Stimulated activated CD8-positive, alpha-beta memory T cell treated with anti-CD3 and anti-CD28 coated beads, Interleukin-15, amount 100 ng/mL, for 24 hours (primary cell): ENCODE measurements at regions not wholly inside any gene's neighbourhood (a gene's known extent, or its start where the extent isn't known, plus 50 kb on each side); places are given as distances from the start of the nearest gene placed in this dataset.
"Not testable (repeated sequence)": the region's sequence is repeated elsewhere in the genome, so short reads cannot be mapped to it uniquely, and the experiment has no call there.

Source experiments
- DNase-seq: peaks from one replicate; pipeline ENCODE4 v3.0.0-alpha.2; 2020; ENCODE audit warnings: low read depth

DNA sequence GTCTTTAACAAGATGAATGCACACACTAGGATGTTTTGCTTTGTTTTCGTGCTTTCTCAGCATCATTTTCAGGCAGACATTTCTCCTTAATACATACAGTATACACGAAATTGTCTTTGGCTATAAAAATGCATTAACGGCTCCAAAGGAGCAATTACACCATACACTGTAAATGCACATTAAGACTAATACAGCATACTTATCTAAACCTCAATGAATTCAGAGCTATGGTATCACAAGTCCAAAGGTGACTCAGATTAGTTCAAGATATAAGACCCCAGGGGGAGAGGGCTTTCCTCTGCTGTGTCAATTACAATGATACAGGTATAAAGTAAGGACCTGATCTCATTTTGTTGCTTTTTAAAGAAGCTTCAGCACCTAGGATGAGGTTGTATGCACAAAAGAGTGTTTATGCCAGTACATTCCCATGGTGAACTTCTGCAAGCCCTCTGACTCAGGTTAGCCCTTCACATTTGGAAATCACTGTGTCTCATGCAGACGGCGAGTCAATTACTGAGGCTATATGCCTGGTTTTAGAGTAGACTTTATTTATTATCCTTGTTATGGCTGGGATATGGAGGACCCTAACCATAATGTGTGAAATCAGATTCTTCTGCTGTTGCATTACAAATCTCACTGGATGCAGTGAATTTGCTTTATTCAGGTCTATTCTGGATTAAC, 233.3 kb downstream of the ZNF608 start:
- DNase-seq, result no peak

DNA sequence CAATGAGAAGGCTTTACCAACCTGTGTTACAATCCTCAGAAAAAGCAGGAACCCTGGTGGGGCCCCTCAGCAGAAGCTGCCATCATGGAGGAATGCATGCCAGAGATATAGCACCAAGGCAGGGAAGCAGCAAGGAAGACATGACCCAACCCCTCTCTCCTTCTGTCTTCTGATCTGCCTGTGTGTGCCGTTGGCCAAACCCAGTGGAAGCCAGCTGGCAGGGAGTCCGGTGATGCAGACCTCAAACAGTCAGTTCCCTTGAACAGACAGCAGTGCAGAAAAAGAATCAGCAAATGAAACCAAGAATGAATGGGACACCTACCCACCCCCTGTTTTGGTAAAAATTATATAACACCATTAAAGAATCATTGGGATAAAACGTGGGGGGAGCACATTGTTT, 234.2 kb downstream of the ZNF608 start:
- DNase-seq, result no peak

DNA sequence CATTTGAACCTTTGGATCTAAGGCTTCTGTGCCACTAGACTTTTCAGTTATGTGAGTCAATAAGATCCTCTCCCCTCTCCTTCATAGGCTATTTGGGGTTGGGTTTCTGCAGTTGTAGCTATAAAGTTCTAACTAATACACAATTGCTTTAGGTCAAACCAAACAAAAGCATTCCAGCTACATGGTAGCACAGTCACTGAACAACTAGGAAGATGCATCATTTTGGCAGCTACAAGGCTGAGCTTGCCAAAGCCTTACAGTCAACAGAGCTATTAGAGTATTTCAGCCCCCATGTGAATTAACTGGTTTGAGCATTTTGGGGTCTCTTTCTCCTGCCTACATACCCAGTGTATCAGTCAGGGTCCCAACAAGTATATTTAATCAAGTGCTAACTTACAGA, 234.6 kb downstream of the ZNF608 start:
- no peak for DNase-seq

DNA sequence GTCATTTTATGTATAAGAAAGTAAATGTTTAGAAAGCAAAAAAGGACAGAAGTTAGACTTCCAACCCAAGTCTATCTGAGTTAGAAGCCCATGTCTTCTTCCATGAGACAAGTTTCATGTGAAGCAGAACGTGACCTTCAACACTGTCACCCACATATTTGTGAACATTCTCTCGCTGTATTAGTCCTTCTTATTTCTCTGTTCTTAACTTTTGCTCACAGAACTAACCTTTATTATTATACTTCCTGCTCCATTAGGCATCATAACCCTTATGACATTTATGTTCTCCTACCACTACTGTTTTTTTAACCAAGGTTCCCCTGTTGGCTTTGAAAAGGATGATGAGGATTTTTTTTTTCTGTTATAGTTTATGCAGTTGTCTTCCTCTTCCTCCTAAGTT, 238.8 kb downstream of the ZNF608 start:
- no peak for DNase-seq

DNA sequence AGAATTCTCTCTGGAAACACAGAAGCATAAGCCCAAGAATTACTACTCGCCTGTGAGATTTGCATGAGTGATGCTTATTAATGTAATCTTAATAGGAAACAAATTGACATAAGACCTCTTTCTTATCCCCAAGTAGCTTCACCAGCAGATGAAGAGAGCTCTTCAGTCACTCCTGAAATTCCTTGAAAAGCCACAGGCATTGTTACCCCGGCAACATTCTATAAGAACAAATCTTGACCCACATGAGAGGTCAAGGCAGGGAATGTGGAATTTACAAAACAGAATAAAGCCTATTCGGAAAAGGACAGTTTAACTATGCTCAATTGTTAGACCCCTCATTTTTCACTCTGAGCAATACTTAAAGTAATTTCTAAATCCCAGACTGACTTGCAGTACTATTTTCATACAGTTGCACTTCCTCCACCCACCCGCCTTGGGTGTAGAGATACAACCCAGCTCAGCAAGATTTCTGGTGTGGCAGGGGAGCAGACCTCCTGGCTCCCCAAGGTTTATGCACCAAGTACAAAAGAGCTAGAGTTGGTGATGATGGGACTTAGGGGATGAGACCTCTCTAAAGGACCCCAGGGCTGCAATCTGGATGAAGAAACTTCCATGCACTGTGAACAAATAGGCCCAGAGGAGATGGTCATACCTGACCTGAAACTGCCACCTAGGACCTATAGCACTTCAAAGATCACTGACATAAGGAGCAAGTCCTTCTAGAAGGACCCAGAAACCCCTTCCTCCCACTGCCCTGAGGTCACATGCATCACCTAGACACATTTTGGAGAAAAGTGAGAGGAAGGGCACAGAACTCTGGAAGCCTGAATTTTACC, 242.1 kb downstream of the ZNF608 start:
- no peak for DNase-seq

DNA sequence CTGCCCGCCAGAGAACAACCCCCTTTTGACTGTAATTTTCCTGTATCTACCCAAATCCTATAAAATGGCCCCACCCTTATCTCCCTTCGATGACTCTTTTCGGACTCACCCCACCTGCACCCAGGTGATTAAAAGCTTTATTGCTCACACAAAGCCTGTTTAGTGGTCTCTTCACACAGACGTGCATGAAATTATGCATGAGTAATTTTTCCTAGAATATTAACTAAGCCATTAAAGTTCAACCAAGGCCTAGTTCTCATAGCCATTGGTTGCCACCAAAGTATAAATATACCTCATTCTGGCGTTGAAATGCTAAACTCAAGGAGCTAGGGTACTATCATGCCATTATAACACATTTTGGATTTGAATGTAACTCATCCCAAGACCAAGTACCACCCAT, 243.9 kb downstream of the ZNF608 start:
- DNase-seq, result no peak

DNA sequence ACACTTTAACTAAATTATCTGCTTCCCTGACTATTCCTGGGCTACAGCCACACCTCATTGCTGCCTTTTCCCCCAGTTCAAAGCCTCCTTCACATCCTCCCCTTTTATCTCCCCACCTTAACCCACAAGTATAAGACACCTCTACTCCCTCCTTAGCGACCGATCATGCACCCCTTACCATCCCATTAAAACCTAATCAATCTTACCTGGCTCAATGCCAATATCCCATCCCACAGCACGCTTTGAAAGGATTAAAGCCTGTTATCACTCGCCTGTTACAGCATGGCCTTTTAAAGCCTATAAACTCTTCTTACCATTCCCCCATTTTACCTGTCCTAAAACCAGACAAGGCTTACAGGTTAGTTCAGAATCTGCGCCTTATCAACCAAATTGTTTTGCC, 246.6 kb downstream of the ZNF608 start:
- DNase-seq, result not testable (repeated sequence)

DNA sequence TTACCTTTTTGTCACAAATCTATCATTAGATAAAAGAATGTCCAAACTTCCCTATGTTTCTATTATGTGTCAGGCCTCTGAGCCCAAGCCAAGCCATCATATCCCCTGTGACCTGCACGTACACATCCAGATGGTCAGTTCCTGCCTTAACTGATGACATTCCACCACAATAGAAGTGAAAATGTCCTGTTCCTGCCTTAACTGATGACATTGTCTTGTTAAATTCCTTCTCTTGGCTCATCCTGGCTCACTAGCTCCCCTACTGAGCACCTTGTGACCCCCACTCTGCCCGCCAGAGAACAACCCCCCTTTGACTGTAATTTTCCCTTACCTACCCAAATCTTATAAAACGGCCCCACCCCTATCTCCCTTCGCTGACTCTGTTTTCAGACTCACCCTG, 249.5 kb downstream of the ZNF608 start:
- DNase-seq, result not testable (repeated sequence)

DNA sequence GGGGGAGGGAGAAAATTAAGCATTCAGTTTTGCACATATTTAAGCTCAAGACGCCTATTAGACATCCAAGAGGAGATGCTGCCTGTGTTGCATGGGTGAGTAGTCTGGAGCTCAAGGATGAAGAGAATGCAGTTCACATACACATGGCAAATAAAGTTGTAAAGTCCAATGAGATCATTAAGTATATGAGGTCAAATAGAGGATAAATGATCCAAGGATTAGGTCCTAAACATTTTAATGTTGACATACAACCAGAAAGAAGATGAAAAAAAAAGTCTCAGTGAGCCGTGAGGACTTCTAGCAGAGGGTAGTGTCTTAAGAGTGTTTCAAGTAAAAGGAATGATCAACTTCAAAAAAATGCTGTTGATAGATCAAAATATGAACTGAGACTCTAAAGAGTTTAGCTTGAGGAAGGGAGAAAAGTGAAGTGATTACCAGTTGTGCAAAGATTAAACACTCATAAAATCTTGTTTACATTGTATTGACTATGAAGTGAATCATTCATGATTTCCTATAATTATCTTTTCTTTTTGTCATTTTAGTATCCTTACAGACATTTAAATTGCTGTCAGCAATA, 251.8 kb downstream of the ZNF608 start:
- no peak for DNase-seq

DNA sequence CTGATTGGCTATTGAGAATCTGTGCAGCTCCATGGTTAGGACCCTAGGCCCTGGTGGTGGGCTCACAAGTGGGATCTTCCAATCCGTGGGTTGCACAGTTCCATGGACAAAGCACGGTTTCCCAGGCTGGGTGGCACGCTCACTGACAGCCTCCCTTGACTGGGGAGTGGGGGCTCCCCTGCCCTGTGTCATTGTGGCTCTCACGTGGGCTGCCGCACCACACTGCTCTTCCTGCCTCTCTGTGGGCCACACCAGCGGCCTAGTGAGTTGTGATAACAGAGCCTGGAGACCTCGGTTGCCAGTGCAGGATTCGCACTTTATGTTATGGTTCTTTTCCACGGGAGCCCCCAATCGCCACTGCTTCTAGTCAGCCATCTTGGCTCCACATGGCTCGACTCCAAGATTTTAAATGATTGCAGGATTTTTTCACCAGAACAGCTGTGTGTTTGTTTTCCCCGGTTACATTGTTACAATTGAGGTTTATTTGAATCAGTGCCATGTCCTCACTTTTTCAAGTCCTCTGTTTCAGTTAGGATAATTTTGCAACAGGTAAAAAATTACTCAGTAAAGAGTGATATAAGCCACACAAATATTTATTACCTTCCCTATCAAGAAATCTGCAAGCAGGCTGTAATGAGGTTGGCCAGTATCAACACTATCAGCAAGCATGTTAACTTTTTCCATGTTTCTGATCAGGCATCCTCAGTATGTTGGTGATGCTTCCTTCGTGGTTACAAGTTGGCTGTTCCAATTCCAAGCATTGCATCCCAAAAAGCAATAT, 253.8 kb downstream of the ZNF608 start:
- no peak for DNase-seq

DNA sequence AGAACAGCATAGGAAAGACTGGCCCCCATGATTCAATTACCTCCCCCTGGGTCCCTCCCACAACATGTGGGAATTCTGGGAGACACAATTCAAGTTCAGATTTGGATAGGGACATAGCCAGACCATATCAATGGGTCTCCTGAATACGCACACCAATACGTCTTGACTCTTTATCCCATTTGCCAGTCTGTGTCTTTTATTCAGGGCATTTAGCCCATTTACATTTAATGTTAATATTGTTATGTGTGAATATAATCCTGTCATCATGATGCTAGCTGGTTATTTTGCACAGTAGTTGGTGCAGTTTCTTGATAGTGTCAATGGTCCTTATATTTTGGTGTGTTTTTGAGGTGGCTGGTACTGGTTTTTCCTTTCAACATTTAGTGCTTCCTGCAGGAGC, 256.1 kb downstream of the ZNF608 start:
- not testable (repeated sequence) for DNase-seq

DNA sequence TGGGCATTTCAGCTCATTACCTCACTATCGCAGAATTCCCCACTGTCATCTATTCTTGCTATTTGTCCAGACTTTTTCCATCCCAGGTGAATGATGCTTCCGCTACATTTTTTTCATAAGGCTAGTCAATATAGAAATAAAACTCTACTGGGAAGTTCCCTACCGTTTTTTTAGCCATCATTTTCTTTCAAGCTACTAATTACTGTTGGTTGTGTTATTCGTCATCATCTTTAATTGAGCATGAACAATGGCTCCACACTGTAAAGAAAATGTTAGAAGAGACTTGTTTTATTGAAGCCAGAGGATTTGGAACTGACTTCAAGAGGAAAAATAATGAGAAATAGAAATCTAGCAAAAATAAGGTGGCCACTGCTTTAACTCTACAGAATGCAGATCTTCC, 265.0 kb downstream of the ZNF608 start:
- DNase-seq, result no peak

DNA sequence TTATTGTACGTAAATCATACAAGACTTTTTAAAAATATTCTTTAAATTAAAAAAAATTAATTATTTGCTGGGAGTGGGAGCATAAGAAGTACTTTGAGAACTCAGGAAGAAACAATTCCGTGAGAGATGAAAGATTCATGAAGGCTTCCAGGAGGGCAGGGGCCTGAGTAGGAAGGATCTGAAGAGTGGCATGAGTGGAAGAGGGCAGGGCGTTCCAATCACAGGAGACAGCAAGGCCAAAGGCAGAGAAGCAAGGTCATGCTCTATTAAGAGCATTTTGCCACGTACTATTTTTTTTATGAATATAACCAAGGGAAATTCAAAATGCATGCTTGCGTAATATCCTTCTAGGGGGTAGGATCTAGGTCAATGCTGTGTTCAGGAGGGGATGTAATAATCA, 265.5 kb downstream of the ZNF608 start:
- DNase-seq, result no peak

DNA sequence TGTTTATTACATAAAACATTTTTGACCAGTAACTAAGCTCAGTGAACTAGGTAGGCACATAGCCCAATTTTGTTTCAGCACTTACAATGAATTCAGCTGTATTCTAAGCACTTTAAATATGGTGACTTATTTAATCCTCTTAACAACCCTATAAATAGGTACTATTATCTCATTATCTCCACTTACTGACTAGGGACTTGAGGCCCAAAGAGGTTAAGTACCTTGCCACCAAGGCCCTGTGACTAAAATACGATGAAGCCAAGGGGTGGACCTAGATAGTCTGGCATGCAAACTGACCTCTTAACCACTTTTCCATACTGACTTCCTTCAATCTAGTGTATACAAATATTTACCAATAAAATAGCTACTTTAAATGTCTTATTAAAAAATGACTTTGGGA, 266.4 kb downstream of the ZNF608 start:
- no peak for DNase-seq

DNA sequence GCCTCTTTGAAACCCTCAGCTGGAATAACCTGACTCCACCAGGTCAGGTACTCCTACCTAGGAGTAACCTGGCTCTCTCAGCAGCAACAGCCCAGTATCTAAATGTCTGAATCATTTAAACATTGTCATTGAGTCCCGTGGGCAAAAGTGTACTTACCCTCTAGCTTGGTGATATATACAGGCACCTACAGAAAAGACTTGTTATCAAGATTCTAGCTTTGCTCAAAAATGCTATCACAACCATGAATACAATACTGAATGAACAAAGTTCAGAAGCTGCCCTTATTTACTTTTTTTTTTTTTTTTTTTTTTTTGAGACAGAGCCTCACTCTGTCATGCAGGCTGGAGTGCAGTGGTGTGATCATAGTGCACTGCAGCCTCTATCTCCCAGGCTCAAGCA, 268.2 kb downstream of the ZNF608 start:
- no peak for DNase-seq

DNA sequence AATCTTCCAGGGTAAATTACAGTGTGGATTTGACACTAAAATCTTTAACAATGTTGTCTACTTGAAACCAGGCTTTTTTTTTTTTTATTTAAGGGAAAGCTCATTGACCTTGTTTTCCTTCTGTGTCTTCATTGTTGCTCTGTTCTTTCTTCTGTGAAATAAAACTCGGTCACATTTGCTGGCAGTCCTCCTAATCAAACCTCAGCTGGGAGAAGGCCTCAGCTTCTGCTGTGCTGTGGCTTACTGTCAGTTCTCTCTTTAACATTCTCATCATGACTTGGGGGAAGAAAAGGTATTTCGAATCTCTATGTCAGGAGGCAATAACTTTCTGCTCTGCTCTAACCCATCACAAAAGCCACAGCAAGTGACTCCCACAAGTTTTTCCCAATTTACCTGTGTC, 268.9 kb downstream of the ZNF608 start:
- DNase-seq, result no peak

DNA sequence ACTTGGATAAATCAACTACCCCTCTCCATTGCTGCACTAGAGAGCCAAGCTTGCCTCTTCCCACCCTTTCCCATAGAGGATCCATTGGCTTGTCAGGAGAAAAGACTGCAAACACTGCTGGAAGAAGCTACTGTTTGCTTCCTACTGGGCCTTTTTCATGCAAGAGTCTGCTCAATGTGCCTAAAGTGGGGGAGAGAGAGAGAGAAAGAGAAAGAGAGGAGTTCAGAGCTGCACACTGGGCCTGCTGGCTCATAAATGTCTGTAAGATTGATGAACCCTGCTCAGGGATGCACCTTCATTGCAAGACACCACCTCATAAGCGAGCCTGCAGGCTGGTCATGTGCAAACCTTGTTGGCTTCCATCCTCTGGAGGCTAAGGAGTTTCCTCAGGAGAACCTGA, 269.4 kb downstream of the ZNF608 start:
- DNase-seq, result no peak

DNA sequence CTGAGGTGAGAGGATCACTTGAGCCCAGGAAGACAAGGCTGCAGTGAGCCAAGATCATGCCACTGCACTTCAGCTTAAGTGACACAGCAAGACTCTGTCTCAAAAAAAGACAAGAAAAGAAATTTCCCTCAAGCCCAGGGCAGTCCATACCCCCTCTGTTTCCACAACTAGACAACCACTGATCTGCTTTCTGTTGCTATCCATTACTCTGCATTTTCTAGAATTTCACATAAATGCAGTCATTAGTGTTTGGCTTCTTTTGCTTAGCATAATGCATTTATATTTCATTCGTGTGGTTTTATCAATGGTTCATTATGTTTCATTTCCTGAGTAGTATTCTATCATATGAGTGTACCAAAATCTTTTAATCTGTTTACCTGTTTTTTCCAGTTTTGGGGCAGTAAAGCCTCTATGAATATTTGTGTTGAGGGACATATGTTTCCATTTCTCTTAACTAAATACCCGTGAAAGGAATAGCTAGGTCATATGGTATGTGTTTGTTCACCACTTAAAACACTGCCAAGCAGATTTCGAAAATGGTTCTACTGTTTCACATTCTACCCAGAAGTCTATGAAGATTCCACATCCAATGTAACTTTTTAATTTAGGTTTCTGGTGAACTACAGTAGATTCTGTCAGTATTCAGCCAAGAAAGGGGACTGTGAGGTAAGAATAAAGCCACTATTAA, 271.8 kb downstream of the ZNF608 start:
- no peak for DNase-seq

DNA sequence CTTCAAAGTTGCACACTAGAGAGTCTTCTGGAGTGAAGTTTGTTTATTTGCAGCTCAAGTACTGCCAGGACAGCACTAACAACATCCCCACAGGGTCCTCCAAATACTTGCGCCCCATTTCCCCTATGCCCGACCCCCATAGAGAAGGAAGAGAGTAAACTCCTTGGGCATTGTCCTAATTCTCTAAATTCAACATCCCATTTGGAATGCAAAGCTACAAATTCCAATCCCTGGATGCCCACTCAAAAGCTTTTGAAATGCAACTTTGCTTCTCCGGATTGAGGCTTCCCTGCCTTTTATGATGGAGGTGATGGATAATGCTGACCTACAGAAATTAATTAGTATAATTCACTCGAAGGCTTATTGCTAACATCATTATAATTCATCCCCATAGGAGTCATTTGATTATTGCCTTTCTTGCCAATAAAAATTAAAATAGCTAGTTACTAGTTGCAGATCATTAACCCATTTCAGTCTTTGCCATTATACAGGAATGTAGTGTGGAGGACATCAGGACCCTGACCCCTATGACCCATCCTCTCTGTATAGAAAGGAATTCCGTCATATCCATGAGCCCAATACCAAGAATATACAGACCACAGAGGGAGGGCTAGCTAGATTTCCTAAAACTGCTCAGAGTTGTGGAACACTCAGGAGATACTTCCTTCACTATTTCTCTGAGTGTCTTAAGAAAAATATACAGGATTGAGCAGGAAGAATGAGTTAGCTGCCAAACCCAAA, 277.6 kb downstream of the ZNF608 start:
- no peak for DNase-seq

DNA sequence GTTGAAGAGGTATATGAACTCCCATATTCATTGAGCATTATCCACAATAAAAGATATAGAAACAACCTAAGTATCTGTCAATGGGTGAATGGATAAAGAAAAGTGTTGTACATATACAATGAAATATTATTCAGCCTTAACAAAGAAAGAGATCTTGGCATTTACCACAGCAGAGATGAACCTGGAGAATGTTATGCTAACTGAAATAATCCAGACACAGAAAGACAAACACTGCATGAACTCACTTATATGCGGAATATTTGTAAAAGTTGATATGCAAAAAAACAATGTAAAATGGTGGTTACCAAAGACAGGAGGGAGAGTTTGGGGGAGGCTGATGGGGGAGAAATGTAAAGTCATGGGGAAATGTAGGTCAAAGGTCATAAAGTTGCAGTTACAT, 278.7 kb downstream of the ZNF608 start:
- no peak for DNase-seq

DNA sequence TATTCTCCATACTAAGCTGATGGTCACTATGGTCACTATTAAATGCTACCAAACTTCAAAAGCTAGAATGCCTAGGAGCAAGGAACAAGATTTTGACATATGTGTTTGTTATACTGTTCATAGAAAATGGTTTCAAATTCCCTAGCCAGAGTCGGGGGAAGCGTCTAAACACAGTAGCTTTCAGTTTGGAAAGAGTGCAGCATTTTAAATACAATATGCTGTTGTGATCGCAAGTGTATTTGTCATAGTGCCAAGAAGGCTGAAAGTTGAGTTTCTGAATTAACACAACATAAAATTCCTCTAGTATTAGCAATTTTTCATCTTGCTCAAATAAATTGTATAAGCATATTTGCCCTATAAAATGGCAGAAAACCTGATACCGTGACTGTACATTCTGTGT, 280.4 kb downstream of the ZNF608 start:
- DNase-seq, result no peak
